HEK293 (cell line): ENCODE measurements at regions not wholly inside any gene's neighbourhood (a gene's known extent, or its start where the extent isn't known, plus 50 kb on each side); places are given as distances from the start of the nearest gene placed in this dataset.

Experiments used
- CTCF ChIA-PET: fragments of 350-600 bp; formaldehyde crosslinking; extraction: SDS; loops from one replicate; lab custom pipeline; 2021; ENCODE audit warnings: antibody characterized with exemption; lab: Yijun Ruan, JAX
- POLR2A ChIA-PET: fragments of 300-600 bp; formaldehyde crosslinking; extraction: SDS; loops from one replicate; lab custom pipeline; 2020; ENCODE audit warnings: antibody characterized with exemption, inconsistent platforms; lab: Yijun Ruan, JAX
- H3K27ac ChIP-seq: fragments of 200-500 bp; sonication (Bioruptor generic); 2 replicates; pipeline ENCODE4 v1.5.1; 2014; ENCODE audit warnings: low read depth, low read length, control low read depth, inconsistent platforms; ENCODE audit errors: extremely low read depth
- H3K36me3 ChIP-seq, 2 experiments: fragments of 200-500 bp in 1 of 2; sonication (Bioruptor generic) in 1 of 2; 1 replicate in 1 of 2; 2 replicates in 1 of 2; pipeline ENCODE4 v1.5.1; 2014 to 2017; ENCODE audit warnings: inconsistent platforms in 2 of 2, low read length in 2 of 2; ENCODE audit not compliant: control insufficient read depth in 2 of 2, insufficient read depth in 1 of 2
- H3K4me1 ChIP-seq: fragments of 200-500 bp; sonication (Bioruptor generic); 2 replicates; pipeline ENCODE4 v1.5.1; 2014; ENCODE audit warnings: mild to moderate bottlenecking, low read length, inconsistent platforms; ENCODE audit not compliant: control insufficient read depth, insufficient read depth
- H3K4me3 ChIP-seq: 2 replicates; pipeline ENCODE4 v1.5.1; 2011; ENCODE audit warnings: low read depth, mild to moderate bottlenecking, control low read depth, low read length, moderate library complexity
- H3K9me3 ChIP-seq: fragments of 200-500 bp; sonication (Bioruptor generic); 2 replicates; pipeline ENCODE4 v1.5.1; 2014; ENCODE audit warnings: low read depth, low read length, inconsistent platforms; ENCODE audit not compliant: control insufficient read depth, insufficient read depth
- GLI4 ChIP-seq: fragments of 450-650 bp; formaldehyde crosslinking; IDR thresholded peaks from 2 replicates; pipeline ENCODE4 v1.5.1; 2016; ENCODE audit warnings: missing biosample characterization, missing genetic modification characterization
- IKZF3 ChIP-seq: fragments of 450-650 bp; IDR thresholded peaks from 2 replicates; pipeline ENCODE4 v1.5.0; 2018; ENCODE audit warnings: missing biosample characterization, mild to moderate bottlenecking, missing genetic modification characterization, moderate library complexity
- KLF8 ChIP-seq: fragments of 450-650 bp; formaldehyde crosslinking; IDR thresholded peaks from 2 replicates; pipeline ENCODE4 v1.5.1; 2016; ENCODE audit warnings: missing biosample characterization, missing genetic modification characterization
- OVOL3 ChIP-seq: fragments of 450-650 bp; formaldehyde crosslinking; IDR thresholded peaks from 2 replicates; pipeline ENCODE4 v1.5.1; 2016; ENCODE audit warnings: missing biosample characterization, missing genetic modification characterization
- PATZ1 ChIP-seq: fragments of 450-650 bp; formaldehyde crosslinking; IDR thresholded peaks from 2 replicates; pipeline ENCODE4 v1.5.1; 2016; ENCODE audit warnings: missing biosample characterization, missing genetic modification characterization
- PRDM6 ChIP-seq: fragments of 450-650 bp; formaldehyde crosslinking; IDR thresholded peaks from 2 replicates; pipeline ENCODE4 v1.5.1; 2017; ENCODE audit warnings: missing biosample characterization, missing genetic modification characterization
- SP7 ChIP-seq: fragments of 450-650 bp; formaldehyde crosslinking; IDR thresholded peaks from 2 replicates; pipeline ENCODE4 v1.5.1; 2016; ENCODE audit warnings: missing biosample characterization, missing genetic modification characterization
- WT1 ChIP-seq: fragments of 450-650 bp; formaldehyde crosslinking; IDR thresholded peaks from 2 replicates; pipeline ENCODE4 v1.5.1; 2016; ENCODE audit warnings: missing biosample characterization, missing genetic modification characterization
- YY1 ChIP-seq: fragments of 450-650 bp; formaldehyde crosslinking; IDR thresholded peaks from 2 replicates; pipeline ENCODE4 v1.5.1; 2018; ENCODE audit warnings: missing biosample characterization, missing genetic modification characterization
- ZBTB6 ChIP-seq: fragments of 450-650 bp; formaldehyde crosslinking; IDR thresholded peaks from 2 replicates; pipeline ENCODE4 v1.5.1; 2017; ENCODE audit warnings: missing biosample characterization, missing genetic modification characterization
- ZBTB7A ChIP-seq: fragments of 450-650 bp; formaldehyde crosslinking; IDR thresholded peaks from 2 replicates; pipeline ENCODE4 v1.5.1; 2016; ENCODE audit warnings: low read depth, missing biosample characterization, missing genetic modification characterization
- ZNF114 ChIP-seq: fragments of 450-650 bp; formaldehyde crosslinking; IDR thresholded peaks from 2 replicates; pipeline ENCODE4 v1.5.0; 2017; ENCODE audit warnings: missing biosample characterization, missing genetic modification characterization
- ZNF121 ChIP-seq: fragments of 450-650 bp; formaldehyde crosslinking; IDR thresholded peaks from 2 replicates; pipeline ENCODE4 v1.5.1; 2016; ENCODE audit warnings: missing biosample characterization, missing genetic modification characterization
- ZNF2 ChIP-seq: fragments of 450-650 bp; formaldehyde crosslinking; IDR thresholded peaks from 2 replicates; pipeline ENCODE4 v1.5.1; 2016; ENCODE audit warnings: missing biosample characterization, missing genetic modification characterization
- ZNF214 ChIP-seq: fragments of 450-650 bp; formaldehyde crosslinking; IDR thresholded peaks from 2 replicates; pipeline ENCODE4 v1.5.1; 2017; ENCODE audit warnings: missing biosample characterization, mild to moderate bottlenecking, missing genetic modification characterization, borderline replicate concordance
- ZNF221 ChIP-seq: fragments of 450-650 bp; formaldehyde crosslinking; IDR thresholded peaks from 2 replicates; pipeline ENCODE4 v1.5.1; 2017; ENCODE audit warnings: missing biosample characterization, missing genetic modification characterization, borderline replicate concordance
- ZNF223 ChIP-seq: fragments of 450-650 bp; formaldehyde crosslinking; IDR thresholded peaks from 2 replicates; pipeline ENCODE4 v1.5.1; 2016; ENCODE audit warnings: missing biosample characterization, missing genetic modification characterization
- ZNF23 ChIP-seq: fragments of 450-650 bp; formaldehyde crosslinking; IDR thresholded peaks from 2 replicates; pipeline ENCODE4 v1.5.1; 2016; ENCODE audit warnings: missing biosample characterization, missing genetic modification characterization, borderline replicate concordance
- ZNF24 ChIP-seq: fragments of 450-650 bp; formaldehyde crosslinking; IDR thresholded peaks from 2 replicates; pipeline ENCODE4 v1.5.1; 2016; ENCODE audit warnings: missing biosample characterization, missing genetic modification characterization
- ZNF266 ChIP-seq: fragments of 450-650 bp; formaldehyde crosslinking; IDR thresholded peaks from 2 replicates; pipeline ENCODE4 v1.5.1; 2016; ENCODE audit warnings: missing biosample characterization, missing genetic modification characterization, low read depth
- ZNF311 ChIP-seq: fragments of 450-650 bp; formaldehyde crosslinking; IDR thresholded peaks from 2 replicates; pipeline ENCODE4 v1.5.1; 2017; ENCODE audit warnings: missing biosample characterization, missing genetic modification characterization, borderline replicate concordance
- ZNF423 ChIP-seq: fragments of 450-650 bp; formaldehyde crosslinking; IDR thresholded peaks from 2 replicates; pipeline ENCODE4 v1.5.1; 2016; ENCODE audit warnings: missing biosample characterization, missing genetic modification characterization
- ZNF529 ChIP-seq: fragments of 450-650 bp; formaldehyde crosslinking; IDR thresholded peaks from 2 replicates; pipeline ENCODE4 v1.5.1; 2017; ENCODE audit warnings: missing genetic modification characterization, missing biosample characterization; ENCODE audit not compliant: insufficient replicate concordance
- ZNF530 ChIP-seq: fragments of 450-650 bp; formaldehyde crosslinking; IDR thresholded peaks from 2 replicates; pipeline ENCODE4 v1.5.1; 2016; ENCODE audit warnings: low read depth, missing biosample characterization, missing genetic modification characterization
- ZNF555 ChIP-seq: fragments of 450-650 bp; formaldehyde crosslinking; conservative IDR thresholded peaks from 2 replicates; pipeline ENCODE4 v1.5.1; 2017; ENCODE audit warnings: missing biosample characterization, mild to moderate bottlenecking, missing genetic modification characterization, inconsistent platforms
- ZNF585B ChIP-seq: fragments of 450-650 bp; formaldehyde crosslinking; IDR thresholded peaks from 2 replicates; pipeline ENCODE4 v1.5.1; 2016; ENCODE audit warnings: missing biosample characterization, missing genetic modification characterization
- ZNF600 ChIP-seq: fragments of 450-650 bp; formaldehyde crosslinking; IDR thresholded peaks from 2 replicates; pipeline ENCODE4 v1.5.1; 2016; ENCODE audit warnings: missing biosample characterization, missing genetic modification characterization
- ZSCAN16 ChIP-seq: fragments of 450-650 bp; formaldehyde crosslinking; IDR thresholded peaks from 2 replicates; pipeline ENCODE4 v1.5.1; 2016; ENCODE audit warnings: missing biosample characterization, missing genetic modification characterization

GRCh38 chr5:2206293-2207108 lies 323.8 kb upstream of the IRX4 start:
- Histone ChIP-seq H3K9me3 (no peaks in the 10 kb centered on the region), H3K27ac (no peak overlapping the region), H3K4me3 (no peak overlapping the region), H3K36me3 (no peaks in the 10 kb centered on the region), H3K4me1 (no peaks in the 10 kb centered on the region)
- ChIA-PET CTCF (interaction anchor here (0.6 kb wide), 1 partner anchor 977 kb away, joined by 3 read pairs; no protein-coding TSS in a partner anchor), POLR2A (no interaction called here)
- TF ChIP-seq PRDM6 (tag by site-specific recombination), result no peak
- no peak for TF ChIP-seq ZNF23 (tag by site-specific recombination)

- no peak overlapping the region for H3K27ac ChIP-seq
- TF ChIP-seq PATZ1 (tag by site-specific recombination), result no peak
- no peak for TF ChIP-seq ZNF221 (tag by site-specific recombination)
- no peak for TF ChIP-seq OVOL3 (tag by site-specific recombination)
- TF ChIP-seq ZNF423 (tag by site-specific recombination), result no peak
- no peak for TF ChIP-seq ZNF214 (tag by site-specific recombination)
- no peak for TF ChIP-seq ZSCAN16 (tag by site-specific recombination)
- no peak for TF ChIP-seq GLI4 (tag by site-specific recombination)
- no peak for TF ChIP-seq KLF8 (tag by site-specific recombination)
- no peak for TF ChIP-seq YY1
- no peak for TF ChIP-seq ZNF121 (tag by site-specific recombination)
- TF ChIP-seq IKZF3 (tag by site-specific recombination), result no peak
- TF ChIP-seq ZNF114, result no peak
- TF ChIP-seq ZNF530, result no peak
- TF ChIP-seq, all 188 proteins: peak for 0
- Histone ChIP-seq H3K4me1 (no peaks in the 10 kb centered on the region), H3K36me3 (no peaks in the 10 kb centered on the region), H3K4me3 (no peak overlapping the region), H3K9me3 (no peaks in the 10 kb centered on the region)
- POLR2A ChIA-PET, result no interaction called here
- CTCF ChIA-PET, result no interaction called here
Observed at GRCh38 chr5:2205596-2206226, 323.0 kb upstream of the IRX4 start.

GRCh38 chr5:2205185-2205585 lies 322.5 kb upstream of the IRX4 start:
- Histone ChIP-seq H3K9me3 (no peaks in the 10 kb centered on the region), H3K4me1 (no peaks in the 10 kb centered on the region), H3K4me3 (no peak overlapping the region), H3K36me3 (no peaks in the 10 kb centered on the region), H3K27ac (no peak overlapping the region)
- CTCF ChIA-PET, result no interaction called here
- POLR2A ChIA-PET, result no interaction called here
- TF ChIP-seq ZNF600 (tag by site-specific recombination) (no peak), ZNF223 (tag by site-specific recombination) (no peak), ZNF529 (tag by site-specific recombination) (no peak), ZNF311 (no peak), WT1 (tag by site-specific recombination) (no peak), ZNF266 (tag by site-specific recombination) (no peak), KLF8 (tag by site-specific recombination) (no peak), ZBTB7A (tag by site-specific recombination) (no peak), ZNF585B (tag by site-specific recombination) (no peak), ZNF555 (tag by site-specific recombination) (no peak), ZBTB6 (tag by site-specific recombination) (no peak), SP7 (tag by site-specific recombination) (no peak), ZNF24 (tag by site-specific recombination) (no peak), ZNF2 (no peak)
